OCI-LY1 (cell line): ENCODE measurements at regions not wholly inside any gene's neighbourhood (a gene's known extent, or its start where the extent isn't known, plus 50 kb on each side); places are given as distances from the start of the nearest gene placed in this dataset.

Experiments used
- H2AFZ ChIP-seq: fragments of 200-600 bp; sonication (generic), shearing (Covaris generic); 2 replicates; pipeline ENCODE4 v1.6.0; 2014; ENCODE audit warnings: antibody characterized with exemption, mild to moderate bottlenecking, low read length
- H3F3A ChIP-seq: fragments of 200-600 bp; sonication (generic), shearing (Covaris generic); 2 replicates; pipeline ENCODE4 v1.6.0; 2014; ENCODE audit warnings: mild to moderate bottlenecking, antibody characterized with exemption, low read length, moderate library complexity; ENCODE audit not compliant: insufficient read depth
- H3K27ac ChIP-seq: fragments of 200-600 bp; sonication (generic); 2 replicates; pipeline ENCODE4 v1.5.1; 2014; ENCODE audit warnings: low read length, mixed run types, mild to moderate bottlenecking, low read depth; ENCODE audit not compliant: poor library complexity, severe bottlenecking
- H3K27me3 ChIP-seq: fragments of 200-600 bp; sonication (generic); 2 replicates; pipeline ENCODE4 v1.6.0; 2014; ENCODE audit warnings: antibody characterized with exemption, mild to moderate bottlenecking, low read length, moderate library complexity; ENCODE audit not compliant: insufficient read depth
- H3K36me3 ChIP-seq: fragments of 200-600 bp; sonication (generic); 2 replicates; pipeline ENCODE4 v1.6.1; 2014; ENCODE audit warnings: mild to moderate bottlenecking, antibody characterized with exemption, low read length, moderate library complexity, mixed read lengths; ENCODE audit not compliant: insufficient read depth
- H3K4me1 ChIP-seq: fragments of 200-600 bp; sonication (generic); 2 replicates; pipeline ENCODE4 v1.5.1; 2014; ENCODE audit warnings: mild to moderate bottlenecking, low read length, moderate library complexity; ENCODE audit not compliant: insufficient read depth, severe bottlenecking
- H3K4me2 ChIP-seq: fragments of 200-600 bp; sonication (generic), shearing (Covaris generic); 2 replicates; pipeline ENCODE4 v1.6.1; 2014; ENCODE audit warnings: low read length
- H3K4me3 ChIP-seq: fragments of 200-600 bp; sonication (generic); 2 replicates; pipeline ENCODE4 v1.5.1; 2014; ENCODE audit warnings: low read length, low read depth, mild to moderate bottlenecking, mixed read lengths; ENCODE audit not compliant: poor library complexity, severe bottlenecking
- H3K79me2 ChIP-seq: fragments of 200-600 bp; shearing (Covaris generic); 2 replicates; pipeline ENCODE4 v1.6.1; 2016; ENCODE audit warnings: mixed run types, low read length, mixed read lengths; ENCODE audit not compliant: insufficient read depth
- H3K9ac ChIP-seq: fragments of 200-600 bp; sonication (generic), shearing (Covaris generic); 2 replicates; pipeline ENCODE4 v1.6.1; 2014; ENCODE audit warnings: mild to moderate bottlenecking, low read length, mixed read lengths
- H3K9me2 ChIP-seq: fragments of 200-600 bp; sonication (generic), shearing (Covaris generic); 2 replicates; pipeline ENCODE4 v1.6.1; 2014; ENCODE audit warnings: low read depth, mild to moderate bottlenecking, low read length, mixed read lengths
- H3K9me3 ChIP-seq: fragments of 200-600 bp; shearing (Covaris generic); 2 replicates; pipeline ENCODE4 v1.6.1; 2014; ENCODE audit warnings: low read length, mixed read lengths
- H4K20me1 ChIP-seq: fragments of 200-600 bp; sonication (generic), shearing (Covaris generic); 2 replicates; pipeline ENCODE4 v1.6.0; 2016; ENCODE audit warnings: mild to moderate bottlenecking, low read length; ENCODE audit not compliant: insufficient read depth
- CTCF ChIP-seq: fragments of 200-600 bp; sonication (generic), shearing (Covaris generic); IDR thresholded peaks from 2 replicates; pipeline ENCODE4 v1.5.1; 2017; ENCODE audit warnings: mild to moderate bottlenecking, antibody characterized with exemption, low read length, moderate library complexity, mixed read lengths
- EZH2 ChIP-seq: fragments of 200-600 bp; sonication (generic), shearing (Covaris generic); IDR thresholded peaks from 2 replicates; pipeline ENCODE4 v1.8.0; 2017; ENCODE audit warnings: borderline replicate concordance, mixed run types, mild to moderate bottlenecking, antibody characterized with exemption, low read length, moderate library complexity, mixed read lengths

- Histone ChIP-seq H3K9me3 (no peaks in the 10 kb centered on the region), H3K27me3 (no peaks in the 10 kb centered on the region), H3K4me1 (peaks cover 36% of the 10 kb centered on the region), H4K20me1 (no peaks in the 10 kb centered on the region), H3K36me3 (peaks cover 15% of the 10 kb centered on the region), H2AFZ (no peak overlapping the region), H3K4me3 (peak overlapping the region; percentile 83), H3K9ac (peak overlapping the region; percentile 66), H3K79me2 (peaks cover 45% of the 10 kb centered on the region), H3K4me2 (peak overlapping the region; percentile 73), H3K27ac (peak overlapping the region; percentile 72), H3F3A (no peaks in the 10 kb centered on the region), H3K9me2 (no peaks in the 10 kb centered on the region)
- TF ChIP-seq EZH2 (no peak), CTCF (no peak)
Measured at GRCh38 chr22:49656291-49656851, 171.3 kb downstream of the BRD1 start.

- no peak for TF ChIP-seq EZH2
- no peak for TF ChIP-seq CTCF
- no peaks in the 10 kb centered on the region for H3K9me3 ChIP-seq
- H3K9ac ChIP-seq = peak overlapping the region; percentile 66
- H3K9me2 ChIP-seq = no peaks in the 10 kb centered on the region
- H3F3A ChIP-seq = no peaks in the 10 kb centered on the region
- no peaks in the 10 kb centered on the region for H4K20me1 ChIP-seq
- H3K27ac ChIP-seq = peak overlapping the region; percentile 72
- peak overlapping the region; percentile 73 for H3K4me2 ChIP-seq
- H3K4me3 ChIP-seq = peak overlapping the region; percentile 83
- peaks cover 55% of the 10 kb centered on the region for H3K79me2 ChIP-seq
- no peaks in the 10 kb centered on the region for H3K27me3 ChIP-seq
- no peak overlapping the region for H2AFZ ChIP-seq
- peaks cover 31% of the 10 kb centered on the region for H3K4me1 ChIP-seq
- peaks cover 21% of the 10 kb centered on the region for H3K36me3 ChIP-seq
Measured at GRCh38 chr22:49655168-49655812, 172.4 kb downstream of the BRD1 start.

- no peak overlapping the region for H3K9ac ChIP-seq
- H3F3A ChIP-seq = no peaks in the 10 kb centered on the region
- H3K4me2 ChIP-seq = no peak overlapping the region
- H3K4me1 ChIP-seq = peaks cover 18% of the 10 kb centered on the region
- H3K27me3 ChIP-seq = no peaks in the 10 kb centered on the region
- H4K20me1 ChIP-seq = no peaks in the 10 kb centered on the region
- no peaks in the 10 kb centered on the region for H3K9me2 ChIP-seq
- no peak overlapping the region for H2AFZ ChIP-seq
- peaks cover 67% of the 10 kb centered on the region for H3K79me2 ChIP-seq
- H3K4me3 ChIP-seq = no peak overlapping the region
- TF ChIP-seq EZH2 = no peak
- TF ChIP-seq CTCF = no peak
- peaks cover 32% of the 10 kb centered on the region for H3K36me3 ChIP-seq
- no peak overlapping the region for H3K27ac ChIP-seq
- no peaks in the 10 kb centered on the region for H3K9me3 ChIP-seq
Measured at GRCh38 chr22:49650336-49651241, 177.1 kb downstream of the BRD1 start.
